Right atrium auricular region (tissue), 2 donors: ENCODE measurements at regions not wholly inside any gene's neighbourhood (a gene's known extent, or its start where the extent isn't known, plus 50 kb on each side); places are given as distances from the start of the nearest gene placed in this dataset.

Experiments
- DNase-seq: peaks from one replicate; pipeline ENCODE4 v3.0.0-alpha.2; 2019; ENCODE audit warnings: low spot score
- H3K27ac ChIP-seq, 2 donors: fragments of 200-600 bp; sonication (generic); 1 replicate in 1 of 2; 2 replicates in 1 of 2; pipeline ENCODE4 v1.5.1; 2016 to 2019
- H3K27me3 ChIP-seq, 2 donors: fragments of 200-600 bp; sonication (generic); one replicate each; pipeline versions ENCODE4 v1.5.1 to v1.6.0; 2017 to 2019
- H3K36me3 ChIP-seq: fragments of 200-600 bp; sonication (generic); one replicate; pipeline ENCODE4 v1.5.1; 2016
- H3K4me1 ChIP-seq, 2 donors: fragments of 200-600 bp; sonication (generic); one replicate each; pipeline versions ENCODE4 v1.5.1 to v1.6.0; 2017 to 2019
- H3K4me3 ChIP-seq, 2 donors: fragments of 200-600 bp; sonication (generic); 1 replicate in 1 of 2; 2 replicates in 1 of 2; pipeline ENCODE4 v1.5.1; 2017 to 2019; ENCODE audit warnings: mild to moderate bottlenecking in 1 of 2, moderate library complexity in 1 of 2
- H3K9me3 ChIP-seq, 2 donors: fragments of 200-600 bp; sonication (generic); one replicate each; pipeline ENCODE4 v1.5.1; 2019
- TF ChIP-seq, protein P1 (sequence below), 2 donors: fragments of 200-600 bp; sonication (generic); IDR thresholded peaks; one replicate each; pipeline ENCODE4 v1.5.1; 2019; ENCODE audit warnings: antibody characterized with exemption in 2 of 2

DNA sequence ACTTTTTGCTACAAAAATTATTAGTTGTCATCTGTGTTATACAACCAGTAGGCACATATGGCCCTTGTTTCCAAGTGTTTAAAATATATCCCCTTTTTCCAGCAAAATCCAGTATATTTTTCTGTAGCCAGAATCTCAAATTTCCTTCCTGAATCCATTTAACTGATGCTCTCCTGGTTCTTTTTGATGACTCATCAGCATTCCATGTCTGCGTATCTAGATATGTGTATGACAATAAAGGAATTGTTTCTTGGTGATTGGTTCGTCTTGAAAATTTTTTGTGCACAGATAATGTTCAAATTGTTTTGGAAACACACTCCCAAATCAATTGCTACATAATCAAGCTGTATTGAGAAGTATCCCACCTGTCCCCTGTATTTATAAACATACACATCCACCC, 98.3 kb downstream of the ITM2A start:
- H3K9me3 ChIP-seq, result no peaks in the 10 kb centered on the region
- H3K27me3 ChIP-seq, result no peaks in the 10 kb centered on the region
- no peak overlapping the region for H3K4me3 ChIP-seq
- TF ChIP-seq, protein P1, sequence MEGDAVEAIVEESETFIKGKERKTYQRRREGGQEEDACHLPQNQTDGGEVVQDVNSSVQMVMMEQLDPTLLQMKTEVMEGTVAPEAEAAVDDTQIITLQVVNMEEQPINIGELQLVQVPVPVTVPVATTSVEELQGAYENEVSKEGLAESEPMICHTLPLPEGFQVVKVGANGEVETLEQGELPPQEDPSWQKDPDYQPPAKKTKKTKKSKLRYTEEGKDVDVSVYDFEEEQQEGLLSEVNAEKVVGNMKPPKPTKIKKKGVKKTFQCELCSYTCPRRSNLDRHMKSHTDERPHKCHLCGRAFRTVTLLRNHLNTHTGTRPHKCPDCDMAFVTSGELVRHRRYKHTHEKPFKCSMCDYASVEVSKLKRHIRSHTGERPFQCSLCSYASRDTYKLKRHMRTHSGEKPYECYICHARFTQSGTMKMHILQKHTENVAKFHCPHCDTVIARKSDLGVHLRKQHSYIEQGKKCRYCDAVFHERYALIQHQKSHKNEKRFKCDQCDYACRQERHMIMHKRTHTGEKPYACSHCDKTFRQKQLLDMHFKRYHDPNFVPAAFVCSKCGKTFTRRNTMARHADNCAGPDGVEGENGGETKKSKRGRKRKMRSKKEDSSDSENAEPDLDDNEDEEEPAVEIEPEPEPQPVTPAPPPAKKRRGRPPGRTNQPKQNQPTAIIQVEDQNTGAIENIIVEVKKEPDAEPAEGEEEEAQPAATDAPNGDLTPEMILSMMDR (IDR thresholded peaks at IDR 0.05), result no peak
- H3K36me3 ChIP-seq, result no peaks in the 10 kb centered on the region
- DNase-seq, result no peak
- no peaks in the 10 kb centered on the region for H3K4me1 ChIP-seq
- no peak overlapping the region for H3K27ac ChIP-seq

DNA sequence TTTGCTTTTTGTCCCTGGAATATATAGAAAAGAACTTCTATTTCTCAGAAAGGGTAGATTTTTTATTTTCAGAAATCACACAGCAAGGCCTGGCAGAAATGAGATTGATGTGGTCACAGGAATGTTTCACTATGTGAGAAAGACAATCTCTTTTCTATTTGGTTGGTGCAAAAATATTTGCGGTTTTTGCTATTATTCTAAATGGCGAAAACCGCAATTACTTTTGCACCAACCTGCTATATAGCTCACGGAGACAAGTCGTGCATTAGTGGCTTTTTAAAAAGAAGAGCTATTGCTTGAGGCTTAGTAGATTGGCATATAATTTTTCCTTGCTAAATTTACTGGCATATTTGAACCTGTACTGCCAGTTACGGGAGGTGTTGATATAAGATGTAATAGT, 100.4 kb downstream of the ITM2A start:
- H3K9me3 ChIP-seq, result no peaks in the 10 kb centered on the region
- H3K36me3 ChIP-seq, result no peaks in the 10 kb centered on the region

DNA sequence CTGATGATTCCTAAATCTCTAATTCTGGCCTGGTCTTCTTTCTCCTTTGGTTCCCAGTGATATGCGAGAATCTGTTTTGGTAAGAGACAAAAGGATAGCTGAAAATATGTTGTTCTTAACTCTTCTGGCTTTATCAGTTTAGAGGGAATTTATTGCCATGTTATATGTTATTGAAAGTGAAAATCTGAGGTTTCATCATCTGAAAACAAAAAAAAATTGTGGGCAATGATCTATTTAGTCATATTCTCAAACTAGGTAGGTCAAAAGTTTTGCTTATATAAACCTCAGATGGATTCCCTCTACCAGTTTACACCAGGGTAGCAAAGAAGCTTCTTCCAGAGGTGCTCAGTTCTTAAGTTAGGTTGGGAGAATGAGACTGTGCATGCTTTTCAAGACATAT, 103.6 kb downstream of the ITM2A start:
- Histone ChIP-seq H3K4me3 (no peak overlapping the region), H3K36me3 (no peaks in the 10 kb centered on the region), H3K9me3 (no peaks in the 10 kb centered on the region), H3K4me1 (no peaks in the 10 kb centered on the region), H3K27ac (no peak overlapping the region), H3K27me3 (no peaks in the 10 kb centered on the region)
- no peak for DNase-seq
- TF ChIP-seq, protein P1 (IDR thresholded peaks at IDR 0.05), result no peak

More for the DNA sequence above, 100.4 kb downstream of the ITM2A start:
- TF ChIP-seq, protein P1 (IDR thresholded peaks at IDR 0.05), result no peak
- H3K4me1 ChIP-seq, result no peaks in the 10 kb centered on the region
- no peak for DNase-seq
- no peaks in the 10 kb centered on the region for H3K27me3 ChIP-seq
- no peak overlapping the region for H3K4me3 ChIP-seq
- H3K27ac ChIP-seq, result no peak overlapping the region

DNA sequence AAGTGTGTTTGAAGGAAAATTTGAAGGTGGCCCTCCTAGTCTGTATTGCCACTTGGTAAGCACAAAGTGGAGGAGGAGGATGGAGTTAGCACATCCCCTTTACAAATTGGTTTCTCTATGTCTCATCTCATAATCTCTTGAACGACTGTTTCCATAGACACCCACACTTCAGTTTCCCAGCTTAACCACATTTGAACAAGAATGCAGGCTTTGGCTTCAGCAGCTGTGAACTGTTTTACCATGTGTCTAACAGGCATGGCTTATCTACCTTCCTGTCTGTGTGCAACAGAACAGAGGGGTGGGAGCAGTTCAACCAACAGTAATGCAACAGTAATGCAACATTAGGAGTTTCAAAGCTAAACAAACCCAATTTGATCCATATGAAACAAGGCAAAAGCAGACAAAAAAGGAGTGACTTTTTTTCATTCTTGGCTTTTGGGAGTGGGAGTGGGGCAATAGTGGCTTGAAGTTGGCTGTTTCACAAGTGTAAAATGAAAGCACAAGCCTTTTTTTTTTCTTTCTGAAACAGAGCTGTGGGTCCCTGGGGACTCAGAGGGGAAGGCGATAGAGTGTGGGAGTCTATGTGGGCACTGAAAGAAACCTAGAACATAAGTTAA, 108.0 kb downstream of the ITM2A start:
- H3K9me3 ChIP-seq, result no peaks in the 10 kb centered on the region
- H3K27ac ChIP-seq, result no peak overlapping the region
- H3K36me3 ChIP-seq, result no peaks in the 10 kb centered on the region
- no peaks in the 10 kb centered on the region for H3K4me1 ChIP-seq
- H3K4me3 ChIP-seq, result no peak overlapping the region
- DNase-seq, result no peak
- TF ChIP-seq, protein P1 (IDR thresholded peaks at IDR 0.05), result no peak
- no peaks in the 10 kb centered on the region for H3K27me3 ChIP-seq

DNA sequence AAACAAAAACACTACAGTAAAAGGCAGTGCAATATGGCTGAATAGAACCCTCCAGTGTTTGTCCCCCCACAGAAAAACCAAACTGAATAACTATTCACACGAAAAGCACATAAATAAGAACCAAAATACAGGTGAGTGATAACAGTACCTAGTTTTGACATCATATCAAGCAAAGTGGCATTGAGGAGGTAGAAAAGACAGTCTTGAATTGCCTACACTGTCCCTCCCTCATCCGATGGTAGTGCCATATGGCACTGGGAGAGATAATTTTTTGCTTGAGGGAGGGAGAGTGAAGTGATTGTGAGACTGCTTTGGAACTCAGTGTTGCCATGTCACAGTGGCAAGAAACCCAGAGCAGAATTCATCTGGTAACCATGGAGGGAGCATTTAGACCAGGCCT, 99.2 kb downstream of the GPR174 start:
- Histone ChIP-seq H3K9me3 (no peaks in the 10 kb centered on the region), H3K27ac (no peak overlapping the region), H3K27me3 (no peaks in the 10 kb centered on the region), H3K4me1 (no peaks in the 10 kb centered on the region), H3K36me3 (no peaks in the 10 kb centered on the region), H3K4me3 (no peak overlapping the region)
- TF ChIP-seq, protein P1 (IDR thresholded peaks at IDR 0.05), result no peak
- DNase-seq, result no peak

DNA sequence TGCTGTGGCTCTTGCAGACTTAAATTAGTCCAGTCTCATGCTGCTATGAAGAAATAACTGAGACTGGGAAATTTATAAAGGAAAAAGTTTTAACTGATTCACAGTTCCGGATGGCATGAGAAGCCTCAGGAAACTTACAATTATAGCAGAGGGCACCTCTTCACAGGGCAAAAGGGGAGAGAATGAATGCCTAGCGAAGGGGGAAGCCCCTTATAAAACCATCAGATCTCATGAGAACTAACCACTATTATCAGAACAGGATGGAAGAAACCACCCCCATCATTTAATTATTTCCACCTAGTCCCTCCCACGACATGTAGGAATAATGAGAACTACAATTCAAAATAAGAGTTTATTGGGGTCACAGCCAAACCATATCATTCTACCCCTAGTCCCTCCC, 91.4 kb downstream of the GPR174 start:
- H3K4me1 ChIP-seq, result no peaks in the 10 kb centered on the region
- no peak overlapping the region for H3K27ac ChIP-seq
- TF ChIP-seq, protein P1 (IDR thresholded peaks at IDR 0.05), result no peak
- no peak overlapping the region for H3K4me3 ChIP-seq
- H3K36me3 ChIP-seq, result no peaks in the 10 kb centered on the region
- DNase-seq, result no peak
- no peaks in the 10 kb centered on the region for H3K9me3 ChIP-seq
- no peaks in the 10 kb centered on the region for H3K27me3 ChIP-seq
